Panc1 (cell line): ENCODE measurements at regions not wholly inside any gene's neighbourhood (a gene's known extent, or its start where the extent isn't known, plus 50 kb on each side); places are given as distances from the start of the nearest gene placed in this dataset.
A peak's percentile ranks its signal among the peaks of the same experiment; 100 is the strongest.

Experiments
- ATAC-seq: fragments of 200-7000 bp; cut with Tn5 transposase; 2 replicates; pipeline ENCODE4 v1.9.1; 2020; ENCODE audit warnings: mild to moderate bottlenecking, moderate library complexity
- BruUV-seq: library from RNA; stranded (reverse); fragments of 400-500 nt; replicated peaks from 2 replicates; lab custom pipeline; 2021; lab: Mats Ljungman, UMichigan
- CTCF ChIA-PET: fragments of 300-600 bp; sonication (Branson Sonifier 250); formaldehyde crosslinking; loops from one replicate; lab custom pipeline; 2022; ENCODE audit warnings: antibody characterized with exemption; lab: Charles Lee
- POLR2A ChIA-PET: fragments of 300-600 bp; sonication (Branson Sonifier 250); formaldehyde crosslinking; loops from one replicate; lab custom pipeline; 2022; ENCODE audit warnings: antibody characterized with exemption; lab: Charles Lee
- DNase-seq: peaks from one replicate; pipeline ENCODE4 v3.0.0-alpha.2; 2010; ENCODE audit warnings: low read depth, low spot score
- H3K27ac ChIP-seq: 2 replicates; pipeline ENCODE4 v1.5.1; 2011; ENCODE audit warnings: mild to moderate bottlenecking, low read length, inconsistent platforms
- H3K27me3 ChIP-seq: fragments of 200-500 bp; sonication (Bioruptor generic); 2 replicates; pipeline ENCODE4 v1.6.0; 2014; ENCODE audit warnings: low read length, inconsistent platforms; ENCODE audit not compliant: control insufficient read depth, insufficient read depth
- H3K36me3 ChIP-seq: fragments of 200-500 bp; sonication (Bioruptor generic); 2 replicates; pipeline ENCODE4 v1.5.1; 2014; ENCODE audit warnings: inconsistent platforms, mild to moderate bottlenecking, low read length, moderate library complexity; ENCODE audit not compliant: control insufficient read depth, insufficient read depth
- H3K4me1 ChIP-seq: 2 replicates; pipeline ENCODE4 v1.5.1; 2011; ENCODE audit warnings: inconsistent platforms, mild to moderate bottlenecking, low read length, moderate library complexity; ENCODE audit not compliant: control insufficient read depth, insufficient read depth
- H3K4me3 ChIP-seq, 2 experiments: 2 replicates each; pipeline ENCODE4 v1.5.1; 2011 to 2012; ENCODE audit warnings: low read depth in 2 of 2, low read length in 2 of 2, mild to moderate bottlenecking in 2 of 2, inconsistent platforms in 1 of 2, moderate library complexity in 1 of 2
- H3K9me3 ChIP-seq: fragments of 200-500 bp; sonication (Bioruptor generic); 2 replicates; pipeline ENCODE4 v1.5.1; 2014; ENCODE audit warnings: low read depth, mild to moderate bottlenecking, inconsistent platforms, low read length, moderate library complexity; ENCODE audit not compliant: control insufficient read depth, insufficient read depth
- POLR2AphosphoS5 ChIP-seq: IDR thresholded peaks from 2 replicates; pipeline ENCODE4 v1.6.1; 2012; ENCODE audit warnings: mild to moderate bottlenecking, low read depth, low read length, moderate library complexity
- SIN3A ChIP-seq: IDR thresholded peaks from 2 replicates; pipeline ENCODE4 v1.6.1; 2012; ENCODE audit warnings: low read depth, mild to moderate bottlenecking, low read length, moderate library complexity, borderline replicate concordance; ENCODE audit not compliant: insufficient read depth
- TCF7L2 ChIP-seq: IDR thresholded peaks from 2 replicates; pipeline ENCODE4 v1.6.1; 2011; ENCODE audit warnings: mild to moderate bottlenecking, low read depth, low read length, inconsistent platforms
- in situ Hi-C: cut with HindIII; loops from 2 replicates; pipeline ENCODE4 v1.10.0; 2016; ENCODE audit warnings: low sequenced_read_pairs, low pct_unique_long_range_greater_than_20kb
- intact Hi-C: fragments of 100-400 bp; cut with micrococcal nuclease; formaldehyde crosslinking; loops from one replicate; pipeline ENCODE4 v1.10.0; 2022; ENCODE audit not compliant: unreplicated experiment
- TF ChIP-seq, protein P1 (sequence below): fragments of 450-650 bp; IDR thresholded peaks from 2 replicates; pipeline ENCODE4 v1.5.1; 2017; ENCODE audit warnings: mild to moderate bottlenecking
- TF ChIP-seq, protein P2 (sequence below), 2 experiments: IDR thresholded peaks; 2 replicates each; pipeline ENCODE4 v1.6.1; 2011 to 2012; ENCODE audit warnings: low read depth in 2 of 2, control low read depth in 1 of 2, low read length in 1 of 2, mild to moderate bottlenecking in 1 of 2, moderate library complexity in 1 of 2; ENCODE audit not compliant: insufficient read depth in 1 of 2

DNA sequence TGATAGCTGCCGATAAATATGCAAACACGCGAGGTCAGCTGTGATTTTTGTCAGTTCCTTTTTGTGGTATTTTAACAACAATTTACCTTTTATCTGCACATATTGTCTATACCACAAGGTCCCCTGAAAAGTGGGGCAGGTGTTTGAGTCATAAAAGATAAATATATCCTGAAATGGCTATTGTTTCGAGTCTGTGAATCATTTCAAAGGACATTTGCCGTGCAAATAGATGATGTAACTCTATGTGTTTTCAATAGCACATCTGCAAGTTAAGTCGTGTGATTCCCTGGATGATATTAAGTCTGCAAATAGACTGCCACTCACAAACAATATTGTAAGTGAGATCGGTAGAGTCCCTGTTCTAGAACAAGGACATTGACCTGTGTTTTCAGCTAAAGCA is 193.0 kb upstream of the PITRM1 start:
- peak overlapping the region; percentile 72 for H3K27ac ChIP-seq
- intact Hi-C loops (no loop called here), in situ Hi-C loops (no loop called here)
- BruUV-seq, result no TSS peak
- ATAC-seq, result peak; percentile 67
- DNase-seq, result peak; percentile 18
- peaks cover 7% of the 10 kb centered on the region for H3K4me1 ChIP-seq
- peak overlapping the region in 1 of 2 experiments; percentile 57; a peak in 2 of 4 replicates for H3K4me3 ChIP-seq
- H3K27me3 ChIP-seq, result no peaks in the 10 kb centered on the region
- H3K36me3 ChIP-seq, result no peaks in the 10 kb centered on the region
- TF ChIP-seq TCF7L2 (peak; percentile 19; the same call in 1 of the 2 replicates), SIN3A (no peak)
- ChIA-PET CTCF (no interaction called here), POLR2A (no interaction called here)
- peaks cover 5% of the 10 kb centered on the region; the same call in 1 of the 2 replicates for H3K9me3 ChIP-seq

DNA sequence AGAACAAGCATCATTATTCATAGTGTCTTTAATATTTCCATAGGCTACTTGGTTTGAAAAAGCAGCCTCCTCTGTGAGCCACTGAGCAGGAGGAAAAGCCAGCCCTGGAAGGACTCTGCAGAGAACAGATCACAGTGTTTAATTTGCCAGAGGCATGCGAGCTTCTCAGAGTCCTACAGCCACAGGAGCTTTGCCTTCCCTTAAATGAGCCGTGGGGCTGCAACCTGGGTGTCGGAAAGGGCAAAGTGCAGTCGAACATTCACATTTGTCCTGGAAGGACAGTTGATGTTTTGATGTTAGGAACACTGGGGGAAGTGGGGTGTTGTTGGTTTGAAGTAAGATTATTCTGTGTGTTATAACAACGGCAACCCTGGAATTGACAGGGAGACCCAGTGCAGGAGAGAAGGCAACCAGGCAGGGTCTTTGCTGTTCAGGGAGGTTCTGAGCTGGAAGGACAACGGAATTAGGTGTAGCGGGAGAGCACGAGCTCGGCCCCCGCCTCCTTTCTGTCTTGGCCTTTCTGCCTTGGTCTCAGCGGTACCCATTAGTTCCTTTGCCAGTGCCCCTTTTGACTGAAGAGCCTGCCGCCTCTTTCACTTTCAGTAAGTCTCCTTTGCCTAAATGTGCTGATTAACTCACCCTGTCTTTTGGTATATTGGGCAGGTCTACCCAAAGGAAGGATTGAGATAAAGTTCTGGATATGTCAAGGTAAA is 192.3 kb upstream of the PITRM1 start:
- peak; percentile 48 for DNase-seq
- intact Hi-C loops (no loop called here), in situ Hi-C loops (no loop called here)
- Histone ChIP-seq H3K27ac (peak overlapping the region; percentile 72), H3K9me3 (peaks cover 5% of the 10 kb centered on the region; the same call in 1 of the 2 replicates), H3K27me3 (no peaks in the 10 kb centered on the region), H3K36me3 (no peaks in the 10 kb centered on the region), H3K4me3 (peak overlapping the region; percentile 26 to 57), H3K4me1 (peaks cover 7% of the 10 kb centered on the region)
- no TSS peak for BruUV-seq
- ChIA-PET CTCF (interaction anchor here (0.6 kb wide), 1 partner anchor 19 kb away, joined by 10 read pairs; no protein-coding TSS in a partner anchor), POLR2A (interaction anchor here (0.6 kb wide), 1 partner anchor 33 kb away, joined by 7 read pairs; no protein-coding TSS in a partner anchor)
- TF ChIP-seq TCF7L2 (no peak), SIN3A (no peak), POLR2AphosphoS5 (no peak)
- TF ChIP-seq, protein P1, sequence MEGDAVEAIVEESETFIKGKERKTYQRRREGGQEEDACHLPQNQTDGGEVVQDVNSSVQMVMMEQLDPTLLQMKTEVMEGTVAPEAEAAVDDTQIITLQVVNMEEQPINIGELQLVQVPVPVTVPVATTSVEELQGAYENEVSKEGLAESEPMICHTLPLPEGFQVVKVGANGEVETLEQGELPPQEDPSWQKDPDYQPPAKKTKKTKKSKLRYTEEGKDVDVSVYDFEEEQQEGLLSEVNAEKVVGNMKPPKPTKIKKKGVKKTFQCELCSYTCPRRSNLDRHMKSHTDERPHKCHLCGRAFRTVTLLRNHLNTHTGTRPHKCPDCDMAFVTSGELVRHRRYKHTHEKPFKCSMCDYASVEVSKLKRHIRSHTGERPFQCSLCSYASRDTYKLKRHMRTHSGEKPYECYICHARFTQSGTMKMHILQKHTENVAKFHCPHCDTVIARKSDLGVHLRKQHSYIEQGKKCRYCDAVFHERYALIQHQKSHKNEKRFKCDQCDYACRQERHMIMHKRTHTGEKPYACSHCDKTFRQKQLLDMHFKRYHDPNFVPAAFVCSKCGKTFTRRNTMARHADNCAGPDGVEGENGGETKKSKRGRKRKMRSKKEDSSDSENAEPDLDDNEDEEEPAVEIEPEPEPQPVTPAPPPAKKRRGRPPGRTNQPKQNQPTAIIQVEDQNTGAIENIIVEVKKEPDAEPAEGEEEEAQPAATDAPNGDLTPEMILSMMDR, result no peak
- TF ChIP-seq, protein P2, sequence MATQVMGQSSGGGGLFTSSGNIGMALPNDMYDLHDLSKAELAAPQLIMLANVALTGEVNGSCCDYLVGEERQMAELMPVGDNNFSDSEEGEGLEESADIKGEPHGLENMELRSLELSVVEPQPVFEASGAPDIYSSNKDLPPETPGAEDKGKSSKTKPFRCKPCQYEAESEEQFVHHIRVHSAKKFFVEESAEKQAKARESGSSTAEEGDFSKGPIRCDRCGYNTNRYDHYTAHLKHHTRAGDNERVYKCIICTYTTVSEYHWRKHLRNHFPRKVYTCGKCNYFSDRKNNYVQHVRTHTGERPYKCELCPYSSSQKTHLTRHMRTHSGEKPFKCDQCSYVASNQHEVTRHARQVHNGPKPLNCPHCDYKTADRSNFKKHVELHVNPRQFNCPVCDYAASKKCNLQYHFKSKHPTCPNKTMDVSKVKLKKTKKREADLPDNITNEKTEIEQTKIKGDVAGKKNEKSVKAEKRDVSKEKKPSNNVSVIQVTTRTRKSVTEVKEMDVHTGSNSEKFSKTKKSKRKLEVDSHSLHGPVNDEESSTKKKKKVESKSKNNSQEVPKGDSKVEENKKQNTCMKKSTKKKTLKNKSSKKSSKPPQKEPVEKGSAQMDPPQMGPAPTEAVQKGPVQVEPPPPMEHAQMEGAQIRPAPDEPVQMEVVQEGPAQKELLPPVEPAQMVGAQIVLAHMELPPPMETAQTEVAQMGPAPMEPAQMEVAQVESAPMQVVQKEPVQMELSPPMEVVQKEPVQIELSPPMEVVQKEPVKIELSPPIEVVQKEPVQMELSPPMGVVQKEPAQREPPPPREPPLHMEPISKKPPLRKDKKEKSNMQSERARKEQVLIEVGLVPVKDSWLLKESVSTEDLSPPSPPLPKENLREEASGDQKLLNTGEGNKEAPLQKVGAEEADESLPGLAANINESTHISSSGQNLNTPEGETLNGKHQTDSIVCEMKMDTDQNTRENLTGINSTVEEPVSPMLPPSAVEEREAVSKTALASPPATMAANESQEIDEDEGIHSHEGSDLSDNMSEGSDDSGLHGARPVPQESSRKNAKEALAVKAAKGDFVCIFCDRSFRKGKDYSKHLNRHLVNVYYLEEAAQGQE (IDR thresholded peaks at IDR 0.05; ENCODE audit: insufficient read depth in 1 of 2, low read depth in 2 of 2, low read length in 1 of 2), result no peak
- peak; percentile 89 for ATAC-seq
